Esophagus mucosa (tissue), 1 donor: ENCODE measurements at regions not wholly inside any gene's neighbourhood (a gene's known extent, or its start where the extent isn't known, plus 50 kb on each side); places are given as distances from the start of the nearest gene placed in this dataset.

ENCODE experiments used
- ATAC-seq: fragments of 200-7000 bp; cut with Tn5 transposase; one replicate; pipeline ENCODE4 v1.9.1; 2020
- donor health status: DM: yes; HTN: yes; CAD: no.

DNA sequence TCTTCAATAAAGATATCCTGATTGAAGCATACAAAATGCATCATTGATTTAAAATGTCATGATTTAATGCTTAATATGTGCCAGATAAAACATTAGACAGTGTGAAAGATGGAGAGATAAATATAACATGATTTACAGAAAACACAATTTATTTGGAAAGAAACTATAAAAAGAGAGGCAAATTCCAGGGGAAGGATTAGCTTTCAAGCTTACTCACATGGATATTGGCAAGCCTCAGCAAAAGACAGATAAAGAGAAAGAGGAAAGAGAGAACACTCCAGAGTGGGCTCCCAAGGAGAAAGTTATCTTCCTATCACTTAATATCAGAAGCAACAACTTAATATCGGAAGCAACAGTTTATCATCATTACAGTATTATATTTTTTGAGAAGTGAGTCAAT lies 1036.5 kb downstream of the SQOR start:
- ATAC-seq = no peak

DNA sequence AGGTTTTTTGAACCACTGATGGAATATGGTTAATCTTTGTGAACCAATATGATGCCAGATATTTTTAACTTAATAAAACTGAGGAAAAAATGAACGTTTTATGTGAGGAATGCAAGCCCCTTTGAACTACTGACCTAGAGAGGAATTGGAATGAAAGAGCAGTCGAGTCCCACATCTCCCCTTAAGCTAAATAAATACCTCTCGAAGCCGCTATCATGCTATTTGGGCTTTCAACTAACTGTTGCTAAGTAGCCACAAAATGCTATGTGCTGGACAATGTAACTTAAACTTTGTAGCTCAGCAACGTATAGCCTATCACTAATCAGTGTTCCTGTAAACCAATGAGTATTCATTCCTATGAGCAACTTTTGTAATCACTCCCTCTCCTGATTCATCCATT lies 1037.2 kb downstream of the SQOR start:
- ATAC-seq = no peak

DNA sequence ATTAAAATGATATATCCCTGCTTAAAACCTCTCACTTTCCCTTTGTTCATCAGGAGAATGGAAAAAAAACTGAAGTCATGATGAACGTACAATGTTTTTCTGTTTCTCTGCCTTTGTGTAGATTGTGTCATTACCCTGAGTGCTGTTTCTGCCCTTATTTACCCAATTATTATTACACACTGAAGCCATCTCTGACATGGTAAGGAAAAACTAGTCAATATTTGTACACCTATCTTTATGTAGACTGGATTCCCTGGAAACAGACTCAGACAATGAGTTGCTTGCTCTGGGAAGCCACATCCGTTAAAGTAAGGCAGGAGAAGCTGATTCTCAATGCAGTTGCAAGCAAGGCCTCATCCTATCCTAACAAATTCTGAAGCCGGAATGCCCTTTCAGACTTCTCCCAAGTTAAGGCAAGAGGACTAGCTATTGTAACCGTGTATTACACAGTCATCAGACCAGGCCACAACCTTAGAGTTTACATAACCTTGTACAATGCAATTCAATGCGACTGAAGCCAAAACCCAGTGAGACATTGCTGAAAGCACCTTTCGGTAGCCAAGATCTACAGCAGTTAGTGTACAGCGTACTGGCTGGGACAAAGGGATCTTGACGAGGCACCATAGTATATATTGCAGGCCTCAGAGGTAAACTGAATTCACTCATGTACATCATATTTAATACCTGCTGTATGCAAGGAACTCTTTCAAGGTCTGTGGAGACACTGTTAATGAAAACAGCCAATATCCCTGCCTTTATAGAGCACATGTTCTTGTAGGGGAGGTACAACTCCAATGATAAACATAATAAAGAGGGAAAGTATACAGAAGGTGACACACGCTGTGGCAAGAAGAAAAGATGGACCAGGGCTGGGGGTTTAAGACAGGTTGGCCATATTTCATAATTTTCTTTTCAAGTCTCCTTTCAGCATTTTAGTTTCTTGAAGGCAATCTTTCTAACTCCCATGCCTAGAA lies 1040.8 kb upstream of the SEMA6D start:
- ATAC-seq = no peak

DNA sequence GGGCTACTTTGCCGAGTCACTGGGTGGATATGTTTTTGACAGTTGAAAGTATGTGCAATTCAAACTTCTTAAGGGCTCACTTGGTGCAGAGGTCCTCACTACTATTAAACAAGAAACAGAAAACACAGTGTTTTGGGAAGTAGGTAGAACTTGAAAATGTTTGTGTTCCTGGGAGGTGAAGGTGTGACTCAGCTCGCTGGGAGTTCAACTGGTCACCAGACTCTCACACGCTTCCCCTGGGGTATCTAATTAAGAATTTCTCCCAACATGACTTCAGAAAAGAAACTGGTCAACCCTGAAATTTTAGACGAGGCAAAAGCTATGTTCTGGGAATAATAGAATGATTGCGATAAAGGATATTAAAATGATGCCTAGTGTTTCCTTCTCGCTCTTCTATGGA lies 1039.8 kb upstream of the SEMA6D start:
- ATAC-seq = no peak

DNA sequence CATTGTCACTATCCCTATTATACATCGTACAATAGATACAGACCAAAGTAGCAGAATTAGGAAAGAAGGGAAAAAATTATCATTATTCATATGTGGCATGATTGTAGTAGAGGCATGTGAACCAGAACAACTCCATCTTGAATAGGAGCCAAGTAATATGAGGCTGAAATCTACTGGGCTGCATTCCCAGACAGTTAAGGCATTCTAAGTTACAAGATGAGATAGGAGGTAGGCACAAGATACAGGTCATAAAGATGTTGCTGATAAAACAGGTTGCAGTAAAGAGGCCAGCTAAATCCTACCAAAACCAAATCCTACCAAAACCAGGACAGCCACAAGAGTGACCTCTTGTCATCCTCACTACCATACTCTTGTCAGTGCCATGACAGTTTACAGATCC lies 1035.4 kb upstream of the SEMA6D start:
- no peak for ATAC-seq

DNA sequence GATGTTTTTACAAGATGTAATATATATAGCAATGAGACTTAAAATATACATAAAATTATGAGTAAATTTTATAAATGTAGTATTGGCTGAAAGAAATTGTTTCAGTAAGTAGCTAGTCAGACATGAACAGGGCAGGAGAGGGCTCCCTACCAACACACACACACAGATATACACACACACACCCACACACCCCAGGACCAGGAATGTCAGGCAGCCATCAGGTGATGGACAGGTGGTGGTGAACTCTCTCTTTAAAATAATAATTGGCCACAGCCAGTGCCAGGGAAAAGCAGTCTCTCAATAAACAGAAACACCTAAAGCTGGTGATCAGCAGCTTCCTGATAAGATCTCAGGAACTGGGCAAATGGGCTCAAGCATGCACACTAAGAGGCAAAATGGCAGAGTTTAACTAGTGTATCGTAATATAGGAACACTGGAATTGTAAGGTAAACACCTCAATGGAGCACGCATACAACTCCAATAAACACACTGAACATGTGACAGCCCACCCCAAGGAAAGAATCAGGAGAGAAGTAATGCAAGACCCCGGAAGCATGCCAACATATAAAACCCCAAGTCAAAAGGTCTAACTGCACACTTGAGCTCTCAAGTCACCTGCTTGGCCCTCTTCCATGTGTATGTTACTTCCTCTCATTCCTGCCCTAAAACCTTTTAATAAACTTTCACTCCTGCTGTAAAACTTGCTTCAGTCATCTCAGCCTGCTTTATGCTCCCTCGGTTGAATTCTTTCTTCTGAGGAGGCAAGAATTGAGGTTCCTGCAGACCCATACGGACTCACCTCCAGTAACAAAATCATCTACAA lies 1034.1 kb upstream of the SEMA6D start:
- ATAC-seq = no peak

DNA sequence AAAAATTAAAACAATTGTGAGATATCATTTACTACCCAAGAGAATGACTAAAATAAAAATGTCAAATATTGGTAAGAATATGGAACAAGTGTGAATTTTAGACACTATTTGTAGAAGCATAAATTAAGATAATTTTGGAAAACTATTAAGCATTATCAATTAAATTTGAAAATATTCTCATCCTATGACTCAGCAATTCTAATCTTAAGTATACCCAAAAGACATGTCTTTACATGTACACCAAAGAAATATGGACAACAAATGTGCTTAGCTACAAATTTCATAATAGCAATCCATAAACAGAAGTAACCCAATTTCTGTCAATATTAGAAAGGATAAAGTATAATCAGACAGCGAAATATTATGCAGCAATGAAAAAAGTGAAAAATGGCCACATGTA lies 1032.2 kb upstream of the SEMA6D start:
- no peak for ATAC-seq

DNA sequence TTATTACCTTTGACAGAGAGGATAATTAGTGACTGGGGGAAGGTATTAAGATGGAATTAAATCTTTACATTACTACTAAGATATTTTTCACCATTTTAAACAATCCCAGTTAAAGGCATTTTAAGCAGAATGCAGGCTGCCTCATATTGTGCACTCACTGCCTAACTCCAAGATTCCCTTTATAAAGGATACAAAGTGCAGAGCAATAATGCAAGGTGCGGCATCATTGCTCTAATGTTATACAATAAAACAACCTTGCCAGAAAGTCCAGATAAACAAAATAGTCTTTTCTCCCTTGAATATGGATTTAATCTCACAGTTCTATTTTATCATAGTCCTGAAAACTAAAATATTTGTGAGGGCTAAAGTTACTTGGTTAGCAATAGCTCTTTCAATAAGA lies 1031.6 kb upstream of the SEMA6D start:
- ATAC-seq = no peak

DNA sequence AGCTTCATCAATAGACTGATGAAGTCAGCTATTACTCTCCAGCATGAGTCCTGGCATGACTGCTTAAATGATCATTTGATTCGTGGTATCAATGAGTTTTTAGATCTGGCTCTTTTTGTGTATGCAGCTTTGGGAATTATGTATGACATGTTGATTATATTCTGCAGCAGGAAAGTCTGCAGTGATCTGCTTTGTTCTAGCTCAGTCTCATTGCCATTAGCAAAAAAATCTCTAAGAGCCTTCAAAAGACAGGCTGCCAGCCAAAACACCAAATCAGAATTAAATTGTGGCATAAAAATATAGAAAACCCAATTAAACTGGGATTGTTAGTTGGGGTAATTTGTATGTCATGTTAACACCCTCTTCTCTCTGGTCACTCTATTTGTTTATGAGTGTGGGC lies 1021.0 kb upstream of the SEMA6D start:
- ATAC-seq = no peak

DNA sequence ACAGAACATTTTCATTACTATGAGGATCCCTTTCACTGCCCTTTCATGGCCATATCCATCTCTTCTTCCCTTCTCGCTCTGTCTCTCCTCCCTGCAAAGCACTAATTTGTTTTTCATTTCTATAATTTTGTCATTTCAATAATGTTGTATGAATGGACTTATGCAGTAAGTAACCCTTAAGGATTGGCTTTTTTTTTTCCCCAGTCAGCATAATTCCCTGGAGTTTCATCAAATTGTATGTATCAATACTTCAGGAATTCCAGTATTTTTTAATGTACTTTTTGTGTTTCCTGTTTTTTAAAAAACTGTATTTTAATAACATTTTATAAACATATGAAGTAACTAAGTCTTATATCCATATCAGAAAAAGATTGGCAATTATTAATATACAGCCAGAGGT lies 1016.0 kb upstream of the SEMA6D start:
- ATAC-seq = no peak

DNA sequence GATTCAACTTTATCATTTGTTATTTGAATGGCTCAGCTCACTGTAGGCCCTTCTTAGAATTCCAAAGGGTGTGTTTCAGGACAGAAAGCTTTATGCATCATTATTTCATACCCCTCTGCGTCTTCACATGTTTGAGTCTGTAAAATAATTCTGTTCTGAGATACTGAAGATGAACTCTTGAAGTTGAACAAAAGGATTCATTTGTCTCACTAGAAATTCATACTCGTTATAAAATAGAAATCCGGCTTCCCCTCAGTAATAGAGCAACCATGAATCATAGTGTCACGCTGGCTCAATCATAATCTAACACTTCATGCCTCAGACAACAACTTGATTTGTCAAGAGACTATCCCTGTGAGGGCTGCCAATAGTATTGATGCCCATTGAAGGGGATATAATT lies 1015.4 kb upstream of the SEMA6D start:
- ATAC-seq = no peak

DNA sequence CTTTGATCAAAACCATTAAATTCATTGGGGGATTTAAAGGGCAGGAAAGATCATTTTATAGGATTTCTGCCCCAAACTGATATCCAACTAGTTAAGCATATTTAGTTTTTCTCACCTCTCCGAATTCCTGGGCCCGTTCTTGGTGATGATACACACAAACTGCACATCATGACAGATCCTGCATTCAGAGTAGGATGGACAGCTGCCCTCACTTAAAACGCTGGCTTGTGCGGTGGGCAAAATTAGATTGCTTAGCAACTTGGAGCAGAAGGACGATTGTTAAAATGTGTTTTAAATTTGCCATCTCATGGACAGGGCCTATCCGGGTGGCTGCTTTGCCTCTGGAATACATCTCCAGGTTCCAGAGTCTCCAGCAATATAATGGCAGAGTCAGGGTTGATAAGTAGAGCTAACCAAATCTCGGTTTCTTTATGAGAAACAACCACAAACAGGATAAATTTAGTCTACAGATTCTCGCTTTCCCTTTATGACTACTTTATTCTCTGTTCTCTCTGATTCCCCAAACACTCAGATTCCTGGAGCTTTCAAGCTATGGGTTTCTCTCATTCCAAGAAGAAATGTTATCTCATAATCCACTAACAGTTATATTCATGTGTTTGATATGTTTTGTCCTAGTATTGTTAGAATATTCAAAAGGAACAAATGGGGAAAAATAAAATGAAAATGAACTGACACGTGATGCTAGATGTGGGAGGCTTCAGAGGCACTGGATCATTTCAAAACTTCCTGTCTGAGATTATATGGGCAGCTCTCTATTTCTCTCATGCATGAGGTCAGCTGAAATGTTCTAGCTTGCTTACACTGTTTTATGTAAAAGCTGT lies 1014.1 kb upstream of the SEMA6D start:
- no peak for ATAC-seq

DNA sequence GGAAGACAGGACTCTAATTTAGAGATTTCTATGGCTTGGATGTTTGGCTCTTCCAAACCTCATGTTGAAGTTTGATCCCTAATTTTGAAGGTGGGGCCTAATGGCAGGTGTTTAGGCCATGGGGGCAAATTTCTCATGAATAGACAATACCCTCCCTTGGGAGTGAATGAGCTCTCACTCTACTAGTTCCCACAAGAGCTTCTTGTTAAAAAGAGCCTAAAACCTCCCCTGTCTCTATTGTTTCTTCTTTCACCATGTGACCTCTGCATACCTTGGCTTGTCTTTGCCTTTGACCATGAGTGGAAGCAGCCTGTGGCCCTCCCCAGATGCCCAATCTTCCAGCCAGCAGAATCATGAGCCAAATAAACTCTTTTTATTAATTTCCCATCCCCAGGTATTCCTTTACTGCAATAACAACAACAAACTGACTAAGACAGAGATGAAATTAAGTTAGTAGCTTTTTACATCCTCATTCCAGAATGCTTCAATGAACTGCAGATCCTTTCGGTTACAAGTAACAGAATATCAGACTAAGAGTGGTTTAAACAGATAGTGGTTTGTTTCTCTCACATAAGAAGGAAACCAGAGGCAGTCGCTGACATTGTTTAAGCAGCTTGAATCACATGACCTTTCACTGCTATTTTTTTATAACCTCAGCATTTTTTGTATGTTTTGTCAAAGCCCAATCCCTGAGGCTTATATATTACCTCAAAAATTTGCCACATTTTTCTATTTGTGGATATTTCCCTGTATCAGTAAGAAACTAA lies 1013.3 kb upstream of the SEMA6D start:
- no peak for ATAC-seq

DNA sequence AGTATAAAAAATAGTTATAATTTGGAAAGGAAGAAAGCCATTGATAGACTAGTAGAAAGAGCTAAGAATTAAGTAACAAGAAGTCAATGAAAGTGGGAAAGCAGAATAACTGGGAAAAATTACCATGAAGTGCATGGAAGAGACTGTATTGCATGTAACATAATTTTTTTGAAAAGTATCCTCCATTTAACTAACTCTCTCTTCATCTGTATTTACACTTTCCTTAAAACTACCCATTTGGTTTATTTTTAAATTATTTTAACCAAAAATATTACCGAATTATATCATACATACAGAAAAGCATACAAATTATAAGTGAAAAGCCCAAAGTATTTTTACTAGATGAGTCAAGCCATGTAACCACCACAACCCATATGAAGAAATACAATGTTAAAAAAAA lies 1009.9 kb upstream of the SEMA6D start:
- ATAC-seq = no peak

DNA sequence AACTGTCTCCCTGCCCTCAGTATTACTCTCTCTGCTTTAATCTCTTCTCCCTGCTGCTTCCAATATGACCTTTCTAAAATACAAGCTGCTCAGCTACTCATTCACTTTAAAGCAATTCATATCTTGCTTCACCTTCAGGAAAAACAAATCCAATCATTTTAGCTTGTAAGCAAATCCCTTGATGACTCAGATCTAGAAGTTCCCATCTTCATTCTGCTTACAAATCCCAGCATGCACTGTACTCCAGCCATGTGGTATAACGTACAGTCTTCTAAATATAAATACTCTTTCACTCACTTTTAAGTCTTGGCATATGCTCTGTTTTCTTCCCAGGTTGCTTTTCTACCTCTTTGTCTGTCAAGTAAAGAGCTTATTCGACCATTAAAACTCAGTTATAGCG lies 1009.1 kb upstream of the SEMA6D start:
- ATAC-seq = no peak

DNA sequence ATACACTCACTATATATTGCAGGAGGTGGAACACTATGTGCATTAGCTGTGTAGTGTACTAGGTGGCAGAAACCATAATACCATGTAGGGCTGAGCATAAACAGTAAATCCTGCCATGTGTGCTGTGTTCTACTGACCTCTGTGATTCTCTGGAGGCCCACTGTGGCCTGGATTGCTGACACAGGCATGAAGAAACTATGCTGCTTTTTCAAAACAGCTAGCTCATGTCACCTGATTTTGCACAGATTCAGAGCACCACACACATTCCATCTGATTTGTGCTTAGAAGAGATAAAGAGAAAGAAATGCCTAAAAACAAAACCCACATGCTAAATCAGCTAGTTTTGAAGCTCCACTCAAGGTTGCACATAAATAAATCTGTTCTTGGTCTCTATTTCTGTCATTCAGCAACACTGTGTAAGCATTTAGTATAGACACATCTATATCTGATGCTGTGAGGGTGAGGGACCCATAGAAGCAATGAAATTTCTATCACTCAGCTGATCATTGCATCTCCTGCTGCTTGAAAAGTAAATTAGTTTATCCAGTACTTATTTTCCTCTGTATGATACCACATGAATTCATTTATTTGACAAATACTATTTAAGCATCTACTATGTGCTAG lies 1007.7 kb upstream of the SEMA6D start:
- ATAC-seq = no peak

DNA sequence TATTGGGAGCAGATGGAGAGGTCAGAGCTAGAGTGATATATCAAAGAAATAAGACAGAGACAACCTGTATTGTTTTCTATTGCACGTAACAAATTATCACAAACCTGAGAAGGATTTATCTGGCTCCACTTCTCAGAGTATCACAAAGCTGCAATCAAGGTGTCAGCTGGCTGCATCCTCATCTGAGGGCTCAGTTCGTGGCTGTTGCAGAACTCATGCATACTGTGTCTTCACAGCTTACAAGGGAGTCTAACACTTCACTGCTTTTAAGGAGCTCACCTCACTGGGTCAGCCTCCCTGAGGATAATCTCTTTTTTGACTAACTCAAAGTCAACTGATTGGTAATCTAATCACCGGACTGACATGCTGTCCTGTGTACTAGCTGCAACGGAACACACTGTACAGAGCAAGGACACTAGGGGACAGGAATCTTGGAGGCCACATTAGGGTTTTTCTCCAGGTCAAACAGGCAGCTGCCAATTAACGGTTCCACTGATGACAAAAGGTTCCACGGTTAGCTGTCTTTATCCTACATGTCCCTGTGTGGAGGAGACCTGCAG lies 1006.8 kb upstream of the SEMA6D start:
- no peak for ATAC-seq

DNA sequence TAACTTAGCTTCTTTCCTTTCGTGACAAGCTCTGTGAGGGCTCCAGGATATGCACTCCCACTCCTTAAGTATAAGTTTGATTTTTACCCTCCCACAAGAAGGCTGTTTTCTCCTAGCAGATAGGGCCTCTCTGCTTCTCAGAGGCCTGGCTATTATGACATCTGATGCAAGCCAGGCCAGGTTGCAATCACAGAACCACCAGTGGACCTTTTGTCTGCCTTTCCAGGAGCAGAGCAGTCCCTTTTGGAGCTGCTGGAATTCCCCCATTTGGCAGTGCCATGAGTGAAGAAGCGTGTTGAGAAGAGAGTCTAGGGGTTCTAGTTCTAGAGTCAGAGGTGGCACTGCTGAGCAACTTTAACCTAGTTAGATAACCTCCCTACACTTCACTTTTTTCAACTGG lies 1004.3 kb upstream of the SEMA6D start:
- ATAC-seq = no peak

DNA sequence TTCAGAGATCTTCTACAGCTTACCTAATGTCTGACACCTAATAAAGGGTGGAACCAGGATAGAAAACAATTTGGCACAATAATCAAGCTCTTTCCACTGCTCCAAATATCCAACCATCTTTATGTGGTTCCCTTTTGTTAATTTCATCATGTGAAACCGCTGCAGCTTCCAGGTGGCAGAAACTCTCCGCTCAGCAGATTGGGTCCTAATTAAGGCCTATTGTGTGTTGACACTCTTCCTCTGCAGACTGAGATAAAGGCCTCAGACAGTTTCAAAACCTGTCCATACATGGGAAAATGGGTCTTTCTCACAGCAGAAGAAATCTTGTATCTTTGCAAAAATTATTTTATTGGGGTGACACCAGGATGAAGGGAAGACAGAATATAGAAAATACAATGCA lies 1002.4 kb upstream of the SEMA6D start:
- ATAC-seq = no peak

DNA sequence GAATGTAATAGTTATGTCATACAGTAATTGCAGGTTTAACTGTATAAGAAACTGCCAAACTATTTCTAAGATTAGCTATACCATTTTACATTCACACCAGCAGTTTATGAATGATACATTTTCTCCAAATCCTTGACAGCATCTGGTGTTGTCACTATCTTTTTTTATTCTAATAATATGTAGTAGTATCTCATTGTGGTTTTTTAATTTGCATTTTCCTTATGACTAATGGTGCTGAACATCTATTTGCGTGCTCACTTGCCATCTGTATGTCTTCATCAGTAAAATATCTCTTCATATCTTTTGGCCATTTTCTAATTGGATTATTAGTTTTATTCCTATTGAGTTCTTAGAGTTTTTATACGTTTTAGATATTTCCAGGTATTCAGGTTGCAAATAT lies 994.0 kb upstream of the SEMA6D start:
- no peak for ATAC-seq

DNA sequence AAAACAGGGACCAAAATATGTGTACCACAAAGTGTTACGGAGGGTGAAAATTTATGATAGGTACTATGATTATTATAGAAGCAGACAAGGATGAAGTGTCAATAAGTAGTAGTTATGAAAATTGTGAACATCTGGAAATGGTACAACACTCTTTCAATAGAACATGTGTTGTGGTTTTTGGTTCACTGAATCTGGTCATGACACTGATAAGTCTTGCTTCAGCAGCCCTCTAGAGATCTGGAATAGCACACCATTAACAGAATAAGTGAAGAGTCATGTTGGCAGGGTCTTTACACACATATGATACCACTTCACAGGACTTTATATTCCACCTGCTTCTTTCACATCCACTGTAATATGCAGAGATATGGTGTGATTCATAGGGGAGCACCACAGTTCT lies 985.2 kb upstream of the SEMA6D start:
- no peak for ATAC-seq
